Keratinocyte (primary cell): ENCODE measurements at regions not wholly inside any gene's neighbourhood (a gene's known extent, or its start where the extent isn't known, plus 50 kb on each side); places are given as distances from the start of the nearest gene placed in this dataset.

Experiments used
- DNase-seq: peaks from one replicate; pipeline ENCODE4 v3.0.0-alpha.2; 2011; ENCODE audit warnings: low read depth, missing footprints, low spot score
- FAIRE-seq: peaks from 2 replicates; lab custom pipeline; 2011; peaks lifted over from hg19 to GRCh38; lab: Jason Lieb, UNC
- H2AFZ ChIP-seq: 2 replicates; pipeline ENCODE4 v1.6.0; 2012; ENCODE audit warnings: low read length, control low read depth, inconsistent platforms; ENCODE audit not compliant: control insufficient read depth
- H3K27ac ChIP-seq: 2 replicates; pipeline ENCODE4 v1.5.1; 2011; ENCODE audit warnings: low read length; ENCODE audit not compliant: control insufficient read depth, insufficient read depth
- H3K27me3 ChIP-seq: 3 replicates; pipeline ENCODE4 v1.6.0; 2011; ENCODE audit warnings: low read length; ENCODE audit not compliant: control insufficient read depth, insufficient read depth; ENCODE audit errors: extremely low read depth
- H3K36me3 ChIP-seq, 2 experiments: 2 replicates in 1 of 2; 3 replicates in 1 of 2; pipeline ENCODE4 v1.5.1; 2011; ENCODE audit warnings: low read length in 2 of 2, mild to moderate bottlenecking in 1 of 2; ENCODE audit not compliant: control insufficient read depth in 2 of 2, insufficient read depth in 2 of 2; ENCODE audit errors: extremely low read depth in 1 of 2
- H3K4me1 ChIP-seq: 3 replicates; pipeline ENCODE4 v1.5.1; 2011; ENCODE audit warnings: low read length; ENCODE audit not compliant: control insufficient read depth, insufficient read depth; ENCODE audit errors: extremely low read depth
- H3K4me2 ChIP-seq: 3 replicates; pipeline ENCODE4 v1.6.0; 2011; ENCODE audit warnings: low read depth, low read length; ENCODE audit not compliant: control insufficient read depth, insufficient read depth; ENCODE audit errors: extremely low read depth
- H3K4me3 ChIP-seq, 3 experiments: fragments of 200-600 bp in 1 of 3; sonication (generic) in 1 of 3; 2 replicates in 2 of 3; 3 replicates in 1 of 3; pipeline ENCODE4 v1.5.1; 2011 to 2016; ENCODE audit warnings: low read length in 3 of 3, mild to moderate bottlenecking in 3 of 3, control low read depth in 2 of 3, inconsistent platforms in 1 of 3, low read depth in 1 of 3, mixed read lengths in 1 of 3, mixed run types in 1 of 3, moderate library complexity in 1 of 3; ENCODE audit not compliant: control insufficient read depth in 2 of 3, insufficient read depth in 2 of 3; ENCODE audit errors: extremely low read depth in 1 of 3
- H3K79me2 ChIP-seq: 2 replicates; pipeline ENCODE4 v1.6.0; 2012; ENCODE audit warnings: low read length; ENCODE audit not compliant: control insufficient read depth, insufficient read depth
- H3K9ac ChIP-seq: 3 replicates; pipeline ENCODE4 v1.6.0; 2011; ENCODE audit warnings: low read length; ENCODE audit not compliant: control insufficient read depth, insufficient read depth; ENCODE audit errors: extremely low read depth
- H3K9me1 ChIP-seq: 3 replicates; pipeline ENCODE4 v1.6.0; 2011; ENCODE audit warnings: low read length; ENCODE audit not compliant: control insufficient read depth, insufficient read depth; ENCODE audit errors: extremely low read depth
- H3K9me3 ChIP-seq: 2 replicates; pipeline ENCODE4 v1.5.1; 2012; ENCODE audit warnings: low read depth, low read length; ENCODE audit not compliant: control insufficient read depth
- H4K20me1 ChIP-seq: 3 replicates; pipeline ENCODE4 v1.6.0; 2011; ENCODE audit warnings: low read length; ENCODE audit not compliant: control insufficient read depth, insufficient read depth; ENCODE audit errors: extremely low read depth
- CTCF ChIP-seq, 3 experiments: IDR thresholded peaks in 1 of 3; conservative IDR thresholded peaks in 1 of 3; optimal IDR thresholded peaks in 1 of 3; 2 replicates in 2 of 3; 3 replicates in 1 of 3; pipeline versions ENCODE3 to v1.5.1; 2011; ENCODE audit warnings: low read length in 3 of 3, mild to moderate bottlenecking in 3 of 3, moderate library complexity in 2 of 3, control low read depth in 1 of 3, inconsistent platforms in 1 of 3; ENCODE audit not compliant: insufficient read depth in 2 of 3; ENCODE audit errors: extremely low read depth in 1 of 3
- EZH2 ChIP-seq: IDR thresholded peaks from one replicate; pipeline ENCODE4 v1.6.1; 2012; ENCODE audit warnings: inconsistent platforms, mild to moderate bottlenecking, low read length, moderate library complexity
- dilution Hi-C: fragments of 300-500 bp; cut with MboI; formaldehyde crosslinking; loops from one replicate; pipeline ENCODE4 v1.7.0; 2020; ENCODE audit warnings: low sequenced_read_pairs; ENCODE audit not compliant: extremely low pct_ligation_motif_present

- peaks cover 21% of the 10 kb centered on the region for H3K27me3 ChIP-seq
- H3K79me2 ChIP-seq = no peaks in the 10 kb centered on the region
- no peak overlapping the region for H3K9ac ChIP-seq
- H3K4me1 ChIP-seq = no peaks in the 10 kb centered on the region
- no peak overlapping the region for H2AFZ ChIP-seq
- DNase-seq = no peak
- dilution Hi-C loops = no loop called here
- H3K27ac ChIP-seq = no peak overlapping the region
- no peaks in the 10 kb centered on the region for H3K9me1 ChIP-seq
- H3K36me3 ChIP-seq = no peaks in the 10 kb centered on the region
- H3K9me3 ChIP-seq = no peaks in the 10 kb centered on the region
- no peaks in the 10 kb centered on the region for H4K20me1 ChIP-seq
- no peak overlapping the region for H3K4me3 ChIP-seq
- H3K4me2 ChIP-seq = no peak overlapping the region
- TF ChIP-seq EZH2 = no peak
- TF ChIP-seq CTCF (optimal IDR thresholded peaks at IDR 0.05 in 1 of 3, IDR thresholded peaks at IDR 0.05 in 1 of 3, conservative IDR thresholded peaks at IDR 0.05 in 1 of 3; ENCODE audit: extremely low read depth in 1 of 3, insufficient read depth in 2 of 3, low read length in 3 of 3) = no peak
- no peak for FAIRE-seq
Measured at GRCh38 chr17:77596491-77597417, 361.7 kb upstream of the TNRC6C start.

- dilution Hi-C loops = no loop called here
- Histone ChIP-seq H3K27me3 (peaks cover 21% of the 10 kb centered on the region), H3K79me2 (no peaks in the 10 kb centered on the region), H4K20me1 (no peaks in the 10 kb centered on the region), H3K4me1 (peaks cover 3% of the 10 kb centered on the region), H3K9me3 (no peaks in the 10 kb centered on the region), H3K36me3 (no peaks in the 10 kb centered on the region), H3K4me2 (no peak overlapping the region), H2AFZ (no peak overlapping the region), H3K9me1 (no peaks in the 10 kb centered on the region), H3K27ac (no peak overlapping the region), H3K4me3 (no peak overlapping the region), H3K9ac (no peak overlapping the region)
- TF ChIP-seq EZH2 (no peak), CTCF (optimal IDR thresholded peaks at IDR 0.05 in 1 of 3, IDR thresholded peaks at IDR 0.05 in 1 of 3, conservative IDR thresholded peaks at IDR 0.05 in 1 of 3; ENCODE audit: extremely low read depth in 1 of 3, insufficient read depth in 2 of 3, low read length in 3 of 3) (no peak)
- FAIRE-seq (no peak), DNase-seq (no peak)
Measured at GRCh38 chr17:77597418-77598240, 360.9 kb upstream of the TNRC6C start.
